GM13977 (cell line): ENCODE measurements at regions not wholly inside any gene's neighbourhood (a gene's known extent, or its start where the extent isn't known, plus 50 kb on each side); places are given as distances from the start of the nearest gene placed in this dataset.

Experiments
- DNase-seq: peaks from one replicate; pipeline ENCODE4 v3.0.0; 2012; ENCODE audit warnings: low spot score
- CTCF ChIP-seq: IDR thresholded peaks from 2 replicates; pipeline ENCODE4 v1.5.1; 2012; ENCODE audit warnings: mild to moderate bottlenecking, control low read depth; ENCODE audit not compliant: insufficient read depth; ENCODE audit errors: extremely low read depth, missing control alignments
- in situ Hi-C: fragments of 300-500 bp; cut with MboI; formaldehyde crosslinking; loops from one replicate; pipeline ENCODE4 v1.12.0; 2022; ENCODE audit warnings: low sequenced_read_pairs, low pct_unique_long_range_greater_than_20kb, mixed read lengths, inconsistent platforms; ENCODE audit not compliant: unreplicated experiment

GRCh38 chr2:7766978-7767565 is 849.9 kb downstream of the RNF144A start:
- in situ Hi-C loops, result no loop called here
- no peak for TF ChIP-seq CTCF
- no peak for DNase-seq

GRCh38 chr2:7767902-7768301 is 850.7 kb downstream of the RNF144A start:
- TF ChIP-seq CTCF, result no peak
- DNase-seq, result no peak
- in situ Hi-C loops, result no loop called here

GRCh38 chr2:7771781-7772180 is 854.6 kb downstream of the RNF144A start:
- TF ChIP-seq CTCF, result no peak
- no peak for DNase-seq
- in situ Hi-C loops, result no loop called here

- no peak for TF ChIP-seq CTCF
- in situ Hi-C loops, result no loop called here
- peak; percentile 54 for DNase-seq
These were observed 856.4 kb downstream of the RNF144A start for GRCh38 chr2:7773362-7774360.

- in situ Hi-C loops, result no loop called here
- no peak for DNase-seq
- no peak for TF ChIP-seq CTCF
These were observed 857.3 kb downstream of the RNF144A start for GRCh38 chr2:7774481-7774880.

- no peak for DNase-seq
- TF ChIP-seq CTCF, result no peak
- in situ Hi-C loops, result no loop called here
These were observed 860.5 kb downstream of the RNF144A start for GRCh38 chr2:7777668-7778067.
